WTC11 (cell line): ENCODE measurements at regions not wholly inside any gene's neighbourhood (a gene's known extent, or its start where the extent isn't known, plus 50 kb on each side); places are given as distances from the start of the nearest gene placed in this dataset.

Experiments
- ATAC-seq: fragments of 200-7000 bp; cut with Tn5 transposase; 2 replicates; pipeline ENCODE4 v1.10.0; 2021; ENCODE audit warnings: mild to moderate bottlenecking, moderate library complexity
- CTCF ChIA-PET: fragments of 300-600 bp; sonication (Branson Sonifier 250); formaldehyde crosslinking; loops from one replicate; lab custom pipeline; 2021; ENCODE audit warnings: antibody characterized with exemption; lab: Charles Lee
- POLR2A ChIA-PET: fragments of 350-600 bp; sonication (Branson Sonifier 250); formaldehyde crosslinking; loops from one replicate; lab custom pipeline; 2021; ENCODE audit warnings: antibody characterized with exemption; lab: Charles Lee
- DNase-seq: peaks from one replicate; pipeline ENCODE4 v3.0.0; 2021; ENCODE audit warnings: low spot score
- H3K27ac Mint-ChIP-seq: 2 replicates; pipeline ENCODE4 v1.8.0; 2021; ENCODE audit warnings: mixed read lengths
- H3K27me3 Mint-ChIP-seq: 2 replicates; pipeline ENCODE4 v1.8.0; 2021; ENCODE audit warnings: low read depth, mild to moderate bottlenecking, moderate library complexity, mixed read lengths
- H3K36me3 Mint-ChIP-seq: 2 replicates; pipeline ENCODE4 v1.8.0; 2021; ENCODE audit warnings: mixed read lengths
- H3K4me1 Mint-ChIP-seq: 2 replicates; pipeline ENCODE4 v1.8.0; 2022; ENCODE audit warnings: mixed read lengths
- H3K4me3 Mint-ChIP-seq: 2 replicates; pipeline ENCODE4 v1.8.0; 2021; ENCODE audit warnings: mild to moderate bottlenecking, moderate library complexity, mixed read lengths
- H3K9me3 Mint-ChIP-seq: 2 replicates; pipeline ENCODE4 v1.8.0; 2021; ENCODE audit warnings: mixed read lengths
- ARID4B ChIP-seq: sonication (generic); formaldehyde crosslinking; IDR thresholded peaks from 2 replicates; pipeline ENCODE4 v1.8.0; 2023; ENCODE audit warnings: missing genetic modification reagents, mild to moderate bottlenecking, borderline replicate concordance
- ATF2 ChIP-seq: sonication (generic); formaldehyde crosslinking; IDR thresholded peaks from 2 replicates; pipeline ENCODE4 v1.8.1; 2022; ENCODE audit warnings: low read depth, missing genetic modification reagents, borderline replicate concordance
- ATF3 ChIP-seq: sonication (generic); formaldehyde crosslinking; conservative IDR thresholded peaks from 2 replicates; pipeline ENCODE4 v1.8.1; 2022; ENCODE audit warnings: mild to moderate bottlenecking, missing genetic modification reagents
- CBFB ChIP-seq: sonication (generic); formaldehyde crosslinking; IDR thresholded peaks from 2 replicates; pipeline ENCODE4 v1.8.1; 2022; ENCODE audit warnings: mild to moderate bottlenecking, low read depth, missing genetic modification reagents
- CDX4 ChIP-seq: fragments of 250-450 bp; sonication (Bioruptor Pico); IDR thresholded peaks from 2 replicates; pipeline ENCODE4 v1.9.0; 2021; ENCODE audit warnings: moderate library complexity, mild to moderate bottlenecking, inconsistent platforms, borderline replicate concordance
- CREB1 ChIP-seq: sonication (generic); formaldehyde crosslinking; IDR thresholded peaks from 2 replicates; pipeline ENCODE4 v1.8.0; 2023; ENCODE audit warnings: mild to moderate bottlenecking, missing genetic modification reagents
- E2F5 ChIP-seq: sonication (generic); formaldehyde crosslinking; IDR thresholded peaks from 2 replicates; pipeline ENCODE4 v1.8.1; 2022; ENCODE audit warnings: mild to moderate bottlenecking, moderate library complexity, missing genetic modification reagents
- ELF4 ChIP-seq: sonication (generic); formaldehyde crosslinking; IDR thresholded peaks from 2 replicates; pipeline ENCODE4 v1.8.1; 2022; ENCODE audit warnings: low read depth, mild to moderate bottlenecking, moderate library complexity, missing genetic modification reagents
- ETV6 ChIP-seq: sonication (generic); formaldehyde crosslinking; IDR thresholded peaks from 2 replicates; pipeline ENCODE4 v1.8.1; 2022; ENCODE audit warnings: mild to moderate bottlenecking, missing genetic modification reagents
- FOXP4 ChIP-seq: sonication (generic); formaldehyde crosslinking; IDR thresholded peaks from 2 replicates; pipeline ENCODE4 v1.8.0; 2022; ENCODE audit warnings: mild to moderate bottlenecking, missing genetic modification reagents
- GRHL2 ChIP-seq: fragments of 250-450 bp; sonication (Bioruptor Pico); IDR thresholded peaks from 2 replicates; pipeline ENCODE4 v1.8.0; 2022; ENCODE audit warnings: mild to moderate bottlenecking, moderate library complexity; ENCODE audit not compliant: insufficient replicate concordance, severe bottlenecking
- HMGA2 ChIP-seq: fragments of 250-450 bp; sonication (Bioruptor Pico); IDR thresholded peaks from 2 replicates; pipeline ENCODE4 v1.4.0; 2021; ENCODE audit warnings: mild to moderate bottlenecking, moderate library complexity
- IRF2 ChIP-seq: sonication (generic); formaldehyde crosslinking; IDR thresholded peaks from 2 replicates; pipeline ENCODE4 v1.8.0; 2022; ENCODE audit warnings: low read depth, missing genetic modification reagents, borderline replicate concordance
- JUN ChIP-seq: sonication (generic); formaldehyde crosslinking; IDR thresholded peaks from 2 replicates; pipeline ENCODE4 v1.8.0; 2023; ENCODE audit warnings: mild to moderate bottlenecking, missing genetic modification reagents
- MAX ChIP-seq: sonication (generic); formaldehyde crosslinking; IDR thresholded peaks from 2 replicates; pipeline ENCODE4 v1.8.0; 2022; ENCODE audit warnings: mild to moderate bottlenecking, missing genetic modification reagents
- MYBL2 ChIP-seq: sonication (generic); formaldehyde crosslinking; IDR thresholded peaks from 2 replicates; pipeline ENCODE4 v1.8.1; 2023; ENCODE audit warnings: mild to moderate bottlenecking, moderate library complexity, missing genetic modification reagents
- NFATC4 ChIP-seq: fragments of 250-450 bp; sonication (Bioruptor Pico); IDR thresholded peaks from 2 replicates; pipeline ENCODE4 v1.9.0; 2021; ENCODE audit warnings: mild to moderate bottlenecking
- NR3C1 ChIP-seq: sonication (generic); formaldehyde crosslinking; conservative IDR thresholded peaks from 2 replicates; pipeline ENCODE4 v1.8.1; 2023; ENCODE audit warnings: low read depth, mild to moderate bottlenecking, missing genetic modification reagents
- RORB ChIP-seq: fragments of 250-450 bp; sonication (Bioruptor Pico); IDR thresholded peaks from 2 replicates; pipeline ENCODE4 v1.9.0; 2021; ENCODE audit warnings: mild to moderate bottlenecking
- TEAD1 ChIP-seq: sonication (generic); formaldehyde crosslinking; IDR thresholded peaks from 2 replicates; pipeline ENCODE4 v1.8.0; 2022; ENCODE audit warnings: mild to moderate bottlenecking, missing genetic modification reagents
- ZNF219 ChIP-seq: sonication (generic); formaldehyde crosslinking; IDR thresholded peaks from 2 replicates; pipeline ENCODE4 v1.8.0; 2023; ENCODE audit warnings: missing genetic modification reagents, mild to moderate bottlenecking, borderline replicate concordance
- ZNF671 ChIP-seq: fragments of 250-450 bp; sonication (Bioruptor Pico); IDR thresholded peaks from 2 replicates; pipeline ENCODE4 v1.8.0; 2021; ENCODE audit warnings: mild to moderate bottlenecking
- ZSCAN18 ChIP-seq: fragments of 250-450 bp; sonication (Bioruptor Pico); IDR thresholded peaks from 2 replicates; pipeline ENCODE4 v2.1.2; 2022; ENCODE audit warnings: mild to moderate bottlenecking, moderate library complexity
- TF ChIP-seq, protein P1 (sequence below): sonication (generic); formaldehyde crosslinking; IDR thresholded peaks from 2 replicates; pipeline ENCODE4 v1.8.1; 2023; ENCODE audit warnings: mild to moderate bottlenecking, missing genetic modification reagents

DNA sequence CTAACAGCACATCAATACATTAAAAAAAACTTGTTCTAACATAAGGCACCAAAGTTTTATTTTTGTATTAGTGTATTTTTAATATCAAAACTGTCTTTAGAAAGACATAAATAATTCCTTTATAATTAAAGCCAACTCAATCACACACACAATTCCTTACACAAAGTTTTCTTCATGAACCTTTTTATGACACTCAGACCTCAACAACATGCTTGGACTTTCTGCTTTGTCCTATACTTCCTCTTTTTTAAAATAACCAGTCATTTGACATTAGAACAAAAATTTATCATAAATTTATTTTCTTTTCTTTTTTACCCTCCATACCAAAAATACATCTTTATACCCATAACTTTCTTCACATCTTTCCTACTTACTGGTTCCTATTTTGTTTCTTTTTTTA, 292.0 kb upstream of the ARID1B start (continued):
- TF ChIP-seq ARID4B (CRISPR knock-in tag) (no peak), NFATC4 (no peak), NR3C1 (CRISPR knock-in tag) (no peak), ATF3 (no peak), ZSCAN18 (no peak), ZNF219 (CRISPR knock-in tag) (no peak), IRF2 (CRISPR knock-in tag) (no peak), JUN (no peak), MYBL2 (CRISPR knock-in tag) (no peak), MAX (no peak), ELF4 (CRISPR knock-in tag) (no peak)

- H3K27me3 Mint-ChIP-seq: no peaks in the 10 kb centered on the region
- H3K4me1 Mint-ChIP-seq: no peaks in the 10 kb centered on the region
- ChIA-PET POLR2A (no interaction called here), CTCF (no interaction called here)
- no peak overlapping the region for H3K4me3 Mint-ChIP-seq
- no peak for ATAC-seq
- H3K9me3 Mint-ChIP-seq: no peaks in the 10 kb centered on the region
- no peak overlapping the region for H3K27ac Mint-ChIP-seq
- no peak for DNase-seq
- H3K36me3 Mint-ChIP-seq: no peaks in the 10 kb centered on the region
- no peak for TF ChIP-seq GRHL2 (CRISPR knock-in tag)
- no peak for TF ChIP-seq ATF2 (CRISPR knock-in tag)
- no peak for TF ChIP-seq CDX4 (CRISPR knock-in tag)
- TF ChIP-seq FOXP4 (CRISPR knock-in tag): no peak
- no peak for TF ChIP-seq TEAD1 (CRISPR knock-in tag)
- TF ChIP-seq E2F5: no peak
- TF ChIP-seq RORB: no peak
- TF ChIP-seq ZNF671: no peak
- TF ChIP-seq, protein P1, sequence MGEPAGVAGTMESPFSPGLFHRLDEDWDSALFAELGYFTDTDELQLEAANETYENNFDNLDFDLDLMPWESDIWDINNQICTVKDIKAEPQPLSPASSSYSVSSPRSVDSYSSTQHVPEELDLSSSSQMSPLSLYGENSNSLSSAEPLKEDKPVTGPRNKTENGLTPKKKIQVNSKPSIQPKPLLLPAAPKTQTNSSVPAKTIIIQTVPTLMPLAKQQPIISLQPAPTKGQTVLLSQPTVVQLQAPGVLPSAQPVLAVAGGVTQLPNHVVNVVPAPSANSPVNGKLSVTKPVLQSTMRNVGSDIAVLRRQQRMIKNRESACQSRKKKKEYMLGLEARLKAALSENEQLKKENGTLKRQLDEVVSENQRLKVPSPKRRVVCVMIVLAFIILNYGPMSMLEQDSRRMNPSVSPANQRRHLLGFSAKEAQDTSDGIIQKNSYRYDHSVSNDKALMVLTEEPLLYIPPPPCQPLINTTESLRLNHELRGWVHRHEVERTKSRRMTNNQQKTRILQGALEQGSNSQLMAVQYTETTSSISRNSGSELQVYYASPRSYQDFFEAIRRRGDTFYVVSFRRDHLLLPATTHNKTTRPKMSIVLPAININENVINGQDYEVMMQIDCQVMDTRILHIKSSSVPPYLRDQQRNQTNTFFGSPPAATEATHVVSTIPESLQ (CRISPR knock-in tag): no peak
- no peak for TF ChIP-seq CREB1 (CRISPR knock-in tag)
- TF ChIP-seq HMGA2 (CRISPR knock-in tag): no peak
- TF ChIP-seq ZNF219 (CRISPR knock-in tag): no peak
- no peak for TF ChIP-seq ELF4 (CRISPR knock-in tag)
- no peak for TF ChIP-seq ETV6 (CRISPR knock-in tag)
- TF ChIP-seq CBFB (CRISPR knock-in tag): no peak
Observed at GRCh38 chr6:156474507-156475120, 302.6 kb upstream of the ARID1B start.
